ENCODE measurements at regions not wholly inside any gene's neighbourhood (a gene's known extent, or its start where the extent isn't known, plus 50 kb on each side); places are given as distances from the start of the nearest gene placed in this dataset.

- TF ChIP-seq POLR2A (IDR thresholded peaks at IDR 0.05; ENCODE audit: low read depth, low read length), result no peak
- peak; percentile 36 to 50 for TF ChIP-seq CTCF (IDR thresholded peaks at IDR 0.05; ENCODE audit: extremely low read depth in 1 of 2, insufficient read depth in 1 of 2, low read depth in 1 of 2, low read length in 2 of 2)
- no peak for TF ChIP-seq EZH2 (IDR thresholded peaks at IDR 0.05; ENCODE audit: borderline replicate concordance, low read depth, low read length, severe bottlenecking)
- TF ChIP-seq GATA2 (IDR thresholded peaks at IDR 0.05; ENCODE audit: insufficient read depth, insufficient read length, low read depth, low read length), result no peak
- no peak for TF ChIP-seq POLR2AphosphoS5 (IDR thresholded peaks at IDR 0.05; ENCODE audit: insufficient read depth, low read depth, low read length)
Observed at GRCh38 chr9:88660611-88661010, 125.6 kb downstream of the NXNL2 start.

All from endothelial cell of umbilical vein (primary cell).